ENCODE measurements at regions not wholly inside any gene's neighbourhood (a gene's known extent, or its start where the extent isn't known, plus 50 kb on each side); places are given as distances from the start of the nearest gene placed in this dataset.

GRCh38 chr9:91037511-91038482 is 236.2 kb downstream of the SYK start:
- Histone ChIP-seq H3K4ac (replicated peaks; ENCODE audit: insufficient read length, low read depth, low read length) (no peak overlapping the region), H3K36me3 (ENCODE audit: control insufficient read depth in 2 of 4, insufficient read depth in 4 of 4, low read length in 3 of 4) (no peaks in the 10 kb centered on the region), H3K4me3 (ENCODE audit: extremely low read depth in 1 of 4, insufficient read depth in 2 of 4, low read depth in 3 of 4, low read length in 4 of 4) (no peak overlapping the region), H4K91ac (replicated peaks; ENCODE audit: insufficient read length, low read length) (no peak overlapping the region), H3K18ac (ENCODE audit: extremely low read depth, low read length) (no peak overlapping the region), H3K79me1 (ENCODE audit: low read depth, low read length) (no peaks in the 10 kb centered on the region), H2BK20ac (ENCODE audit: low read length) (no peak overlapping the region), H3K23me2 (ENCODE audit: low read depth, low read length) (no peaks in the 10 kb centered on the region), H2AK5ac (ENCODE audit: low read depth, low read length) (peak overlapping the region; percentile 98; the same call in 1 of the 2 replicates), H3K79me2 (ENCODE audit: control insufficient read depth in 1 of 2, insufficient read depth in 2 of 2, low read length in 2 of 2) (no peaks in the 10 kb centered on the region), H3K23ac (ENCODE audit: insufficient read length) (no peak overlapping the region), H3K27me3 (replicated peaks in 1 of 4; ENCODE audit: control insufficient read depth in 3 of 4, extremely low read depth in 1 of 4, insufficient read depth in 3 of 4, low read length in 3 of 4) (no peaks in the 10 kb centered on the region), H3K27ac (ENCODE audit: low read depth, low read length) (no peak overlapping the region), H4K5ac (ENCODE audit: insufficient read length, low read depth, low read length) (no peak overlapping the region), H2BK15ac (ENCODE audit: low read length) (peak overlapping the region; percentile 66; the same call in 1 of the 2 replicates), H3K9me3 (ENCODE audit: insufficient read depth in 2 of 2, low read depth in 1 of 2, low read length in 1 of 2) (no peaks in the 10 kb centered on the region), H3K4me1 (replicated peaks in 1 of 4; ENCODE audit: control insufficient read depth in 3 of 4, insufficient read depth in 4 of 4, low read length in 3 of 4) (peaks cover 0 to 2% (median 0%) of the 10 kb centered on the region in 4 experiments; a peak in 1 of 7 replicates), H2BK12ac (ENCODE audit: low read depth, low read length) (peak overlapping the region; percentile 95; the same call in 1 of the 2 replicates), H3K56ac (replicated peaks; ENCODE audit: insufficient read length, low read depth, low read length) (no peak overlapping the region), H4K8ac (ENCODE audit: extremely low read depth, insufficient read depth, low read length) (peak overlapping the region; percentile 41; the same call in 1 of the 2 replicates), H2BK120ac (replicated peaks; ENCODE audit: low read depth, low read length) (no peak overlapping the region), H3K4me2 (ENCODE audit: insufficient read depth in 1 of 2, low read depth in 2 of 2, low read length in 2 of 2) (no peak overlapping the region), H4K20me1 (replicated peaks in 1 of 2; ENCODE audit: control insufficient read depth in 1 of 2, insufficient read depth in 2 of 2, low read length in 2 of 2) (peaks cover 0 to 2% of the 10 kb centered on the region in 2 experiments), H2AFZ (ENCODE audit: low read length) (peak overlapping the region; percentile 62), H3K9ac (replicated peaks in 1 of 4; ENCODE audit: extremely low read depth in 1 of 4, low read depth in 3 of 4, low read length in 3 of 4) (no peak overlapping the region), H2BK5ac (ENCODE audit: low read depth, low read length) (no peak overlapping the region; the same call in 1 of the 2 replicates), H3K14ac (ENCODE audit: insufficient read length) (no peak overlapping the region)
- ChIA-PET POLR2A (ENCODE audit: partially characterized antibody) (interaction anchor here (0.5 to 1.0 kb wide), 2 partner anchors 316 to 323 kb away, joined by 3 to 4 read pairs; no protein-coding TSS in a partner anchor), CTCF (ENCODE audit: partially characterized antibody) (interaction anchor here (0.6 to 7.7 kb wide), 15 partner anchors 25 to 689 kb away, joined by 3 to 68 read pairs (median 3); partner anchors contain the start of gene NFIL3)
- DNase-seq (ENCODE audit: low read depth in 1 of 2, low spot score in 2 of 2) (no peak), FAIRE-seq (no peak)
- no peak for TF ChIP-seq ASH2L (IDR thresholded peaks at IDR 0.05; ENCODE audit: low read length)
- no peak for TF ChIP-seq CEBPB (IDR thresholded peaks at IDR 0.05; ENCODE audit: low read depth, low read length)
- no peak for TF ChIP-seq SP1 (IDR thresholded peaks at IDR 0.05; ENCODE audit: low read depth, low read length)
- no peak for TF ChIP-seq POU5F1 (IDR thresholded peaks at IDR 0.05; ENCODE audit: low read depth, low read length)
- TF ChIP-seq CREB1 (IDR thresholded peaks at IDR 0.05): no peak
- no peak for TF ChIP-seq HDAC6 (IDR thresholded peaks at IDR 0.05; ENCODE audit: low read depth, low read length)
- no peak for TF ChIP-seq BACH1 (IDR thresholded peaks at IDR 0.05; ENCODE audit: low read length)
- TF ChIP-seq FOSL1 (IDR thresholded peaks at IDR 0.05; ENCODE audit: insufficient read depth, low read depth, low read length): no peak
- WGBS, 2 experiments (ENCODE audit: extremely low coverage in 1 of 2, insufficient coverage in 1 of 2, insufficient read length in 1 of 2, insufficient replicate concordance in 2 of 2, low coverage in 1 of 2, low lambda C conversion rate in 2 of 2, missing lambda C conversion rate in 1 of 2): 88% methylated on average over 20 of the region's 22 CpGs; no CpG with 5 or more reads in 1 of the 2 experiments
